ENCODE measurements at regions not wholly inside any gene's neighbourhood (a gene's known extent, or its start where the extent isn't known, plus 50 kb on each side); places are given as distances from the start of the nearest gene placed in this dataset.

DNA sequence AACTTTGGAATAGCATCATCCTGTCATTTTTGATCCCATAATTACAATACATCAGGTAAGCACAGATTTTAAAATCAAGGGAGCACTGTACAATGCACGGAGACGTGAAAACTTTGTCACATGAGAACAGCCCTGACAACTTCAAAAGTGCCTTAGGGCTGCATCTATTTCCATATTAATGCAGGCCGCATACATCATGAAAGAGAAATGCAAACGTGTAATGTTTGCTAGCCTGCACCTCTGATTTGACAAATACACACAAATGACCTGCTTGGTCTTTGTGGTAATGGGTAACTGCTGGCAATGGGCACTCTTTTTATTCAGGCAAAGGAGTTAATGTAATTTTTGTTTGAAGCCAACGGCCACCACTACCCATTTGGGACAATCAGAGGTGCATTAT is 202.0 kb upstream of the EPHA4 start:
- Histone ChIP-seq H3K36me3 (ENCODE audit: low read depth) (no peaks in the 10 kb centered on the region), H3K27me3 (ENCODE audit: insufficient read depth, low read depth) (no peaks in the 10 kb centered on the region), H2AFZ (no peak overlapping the region), H3F3A (ENCODE audit: insufficient read depth, low read depth) (no peaks in the 10 kb centered on the region), H3K9me2 (ENCODE audit: insufficient read depth) (no peaks in the 10 kb centered on the region), H3K4me3 (no peak overlapping the region), H4K20me1 (ENCODE audit: insufficient read depth) (no peaks in the 10 kb centered on the region), H3K27ac (no peak overlapping the region), H3K9me3 (ENCODE audit: insufficient read depth, low read depth) (no peaks in the 10 kb centered on the region), H3K79me2 (ENCODE audit: low read depth) (no peaks in the 10 kb centered on the region), H3K4me2 (no peak overlapping the region), H3K4me1 (replicated peaks; ENCODE audit: insufficient read depth) (no peaks in the 10 kb centered on the region)
- TF ChIP-seq, protein P1, sequence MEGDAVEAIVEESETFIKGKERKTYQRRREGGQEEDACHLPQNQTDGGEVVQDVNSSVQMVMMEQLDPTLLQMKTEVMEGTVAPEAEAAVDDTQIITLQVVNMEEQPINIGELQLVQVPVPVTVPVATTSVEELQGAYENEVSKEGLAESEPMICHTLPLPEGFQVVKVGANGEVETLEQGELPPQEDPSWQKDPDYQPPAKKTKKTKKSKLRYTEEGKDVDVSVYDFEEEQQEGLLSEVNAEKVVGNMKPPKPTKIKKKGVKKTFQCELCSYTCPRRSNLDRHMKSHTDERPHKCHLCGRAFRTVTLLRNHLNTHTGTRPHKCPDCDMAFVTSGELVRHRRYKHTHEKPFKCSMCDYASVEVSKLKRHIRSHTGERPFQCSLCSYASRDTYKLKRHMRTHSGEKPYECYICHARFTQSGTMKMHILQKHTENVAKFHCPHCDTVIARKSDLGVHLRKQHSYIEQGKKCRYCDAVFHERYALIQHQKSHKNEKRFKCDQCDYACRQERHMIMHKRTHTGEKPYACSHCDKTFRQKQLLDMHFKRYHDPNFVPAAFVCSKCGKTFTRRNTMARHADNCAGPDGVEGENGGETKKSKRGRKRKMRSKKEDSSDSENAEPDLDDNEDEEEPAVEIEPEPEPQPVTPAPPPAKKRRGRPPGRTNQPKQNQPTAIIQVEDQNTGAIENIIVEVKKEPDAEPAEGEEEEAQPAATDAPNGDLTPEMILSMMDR (conservative IDR thresholded peaks at IDR 0.05): no peak
- TF ChIP-seq EZH2 (IDR thresholded peaks at IDR 0.05; ENCODE audit: low read depth): no peak
- POLR2A ChIA-PET (ENCODE audit: unreplicated experiment): no interaction called here
- CTCF ChIA-PET: no interaction called here
- DNase-seq: no peak
- no TSS peak for BruUV-seq (replicated peaks)
- intact Hi-C loops (cut with micrococcal nuclease; ENCODE audit: unreplicated experiment): no loop called here

DNA sequence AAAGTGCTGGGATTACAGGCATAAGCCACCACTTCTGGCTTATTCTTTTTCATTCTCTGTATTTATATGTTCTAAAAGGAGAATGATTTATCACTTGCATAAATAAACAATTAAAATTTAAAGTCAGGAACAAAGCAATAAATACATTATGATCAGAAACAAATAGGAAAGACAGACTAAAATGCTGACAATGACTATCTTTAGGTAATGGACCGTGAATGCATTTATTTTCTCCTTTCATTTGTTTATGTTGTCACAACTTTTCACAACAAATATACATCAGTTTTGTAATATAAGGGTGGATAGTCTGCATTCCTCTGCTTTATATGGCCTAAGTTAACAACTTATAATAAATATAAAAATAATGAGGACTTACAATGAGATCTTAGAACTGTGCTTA is 199.2 kb upstream of the EPHA4 start:
- Histone ChIP-seq H3K36me3 (ENCODE audit: low read depth) (no peaks in the 10 kb centered on the region), H2AFZ (no peak overlapping the region), H4K20me1 (ENCODE audit: insufficient read depth) (no peaks in the 10 kb centered on the region), H3K9me3 (ENCODE audit: insufficient read depth, low read depth) (no peaks in the 10 kb centered on the region), H3K4me3 (no peak overlapping the region), H3K4me1 (replicated peaks; ENCODE audit: insufficient read depth) (peaks cover 9% of the 10 kb centered on the region; the same call in 1 of the 2 replicates), H3K27me3 (ENCODE audit: insufficient read depth, low read depth) (no peaks in the 10 kb centered on the region), H3F3A (ENCODE audit: insufficient read depth, low read depth) (no peaks in the 10 kb centered on the region), H3K79me2 (ENCODE audit: low read depth) (no peaks in the 10 kb centered on the region), H3K4me2 (no peak overlapping the region), H3K27ac (no peak overlapping the region), H3K9me2 (ENCODE audit: insufficient read depth) (no peaks in the 10 kb centered on the region)
- no peak for TF ChIP-seq EZH2 (IDR thresholded peaks at IDR 0.05; ENCODE audit: low read depth)
- TF ChIP-seq, protein P1 (conservative IDR thresholded peaks at IDR 0.05): no peak
- CTCF ChIA-PET: no interaction called here
- POLR2A ChIA-PET (ENCODE audit: unreplicated experiment): no interaction called here
- intact Hi-C loops (cut with micrococcal nuclease; ENCODE audit: unreplicated experiment): no loop called here
- BruUV-seq (replicated peaks): no TSS peak
- no peak for DNase-seq

- Histone ChIP-seq H3K9me3 (ENCODE audit: insufficient read depth, low read depth) (no peaks in the 10 kb centered on the region), H3K4me2 (no peak overlapping the region), H3K36me3 (ENCODE audit: low read depth) (no peaks in the 10 kb centered on the region), H4K20me1 (ENCODE audit: insufficient read depth) (no peaks in the 10 kb centered on the region), H3K9me2 (ENCODE audit: insufficient read depth) (no peaks in the 10 kb centered on the region; the same call in 1 of the 2 replicates), H3K27me3 (ENCODE audit: insufficient read depth, low read depth) (no peaks in the 10 kb centered on the region), H2AFZ (no peak overlapping the region), H3K79me2 (ENCODE audit: low read depth) (no peaks in the 10 kb centered on the region), H3K4me3 (no peak overlapping the region), H3K4me1 (replicated peaks; ENCODE audit: insufficient read depth) (peaks cover 9% of the 10 kb centered on the region; the same call in 1 of the 2 replicates), H3K27ac (no peak overlapping the region), H3F3A (ENCODE audit: insufficient read depth, low read depth) (no peaks in the 10 kb centered on the region)
- BruUV-seq (replicated peaks): no TSS peak
- no peak for DNase-seq
- ChIA-PET CTCF (interaction anchor here (0.6 to 0.7 kb wide), 2 partner anchors 257 to 289 kb away, joined by 3 to 4 read pairs; no protein-coding TSS in a partner anchor), POLR2A (ENCODE audit: unreplicated experiment) (no interaction called here)
- no peak for TF ChIP-seq EZH2 (IDR thresholded peaks at IDR 0.05; ENCODE audit: low read depth)
- TF ChIP-seq, protein P1 (conservative IDR thresholded peaks at IDR 0.05): no peak
- intact Hi-C loops (cut with micrococcal nuclease; ENCODE audit: unreplicated experiment): no loop called here
Observed at GRCh38 chr2:221767106-221768012, 195.3 kb upstream of the EPHA4 start.

Measured in PC-9 (cell line).